HG02571 (cell line): ENCODE measurements at regions not wholly inside any gene's neighbourhood (a gene's known extent, or its start where the extent isn't known, plus 50 kb on each side); places are given as distances from the start of the nearest gene placed in this dataset.

Source experiments
- ATAC-seq: cut with Tn5 transposase; IDR thresholded peaks from one replicate; pipeline ENCODE4 v1.9.1; 2021; ENCODE audit warnings: mild to moderate bottlenecking, moderate library complexity; ENCODE audit not compliant: unreplicated experiment

- ATAC-seq, result no peak
These were observed 226.2 kb upstream of the ARGLU1 start for GRCh38 chr13:106794117-106794516.

GRCh38 chr13:106789911-106790310 is 222.0 kb upstream of the ARGLU1 start:
- ATAC-seq, result no peak

- ATAC-seq, result no peak
These were observed 218.1 kb upstream of the ARGLU1 start for GRCh38 chr13:106786006-106786563.

GRCh38 chr13:106774621-106775020 is 206.7 kb upstream of the ARGLU1 start:
- no peak for ATAC-seq

GRCh38 chr13:106772006-106772601 is 204.2 kb upstream of the ARGLU1 start:
- ATAC-seq, result no peak

GRCh38 chr13:106768991-106769390 is 201.1 kb upstream of the ARGLU1 start:
- no peak for ATAC-seq

GRCh38 chr13:106762708-106763107 is 194.8 kb upstream of the ARGLU1 start:
- ATAC-seq, result no peak

GRCh38 chr13:106756446-106756845 is 188.5 kb upstream of the ARGLU1 start:
- no peak for ATAC-seq

- no peak for ATAC-seq
These were observed 187.6 kb upstream of the ARGLU1 start for GRCh38 chr13:106755542-106755941.

GRCh38 chr13:106753251-106753650 is 185.3 kb upstream of the ARGLU1 start:
- ATAC-seq, result no peak

- no peak for ATAC-seq
These were observed 184.7 kb upstream of the ARGLU1 start for GRCh38 chr13:106752584-106753170.

- no peak for ATAC-seq
These were observed 180.8 kb upstream of the ARGLU1 start for GRCh38 chr13:106748785-106749184.

GRCh38 chr13:106744516-106744915 is 176.6 kb upstream of the ARGLU1 start:
- ATAC-seq, result no peak

- ATAC-seq, result no peak
These were observed 170.3 kb upstream of the ARGLU1 start for GRCh38 chr13:106738186-106738678.

GRCh38 chr13:106736941-106737340 is 169.0 kb upstream of the ARGLU1 start:
- ATAC-seq, result no peak

GRCh38 chr13:106734198-106734597 is 166.3 kb upstream of the ARGLU1 start:
- ATAC-seq, result no peak

- ATAC-seq, result no peak
These were observed 155.1 kb upstream of the ARGLU1 start for GRCh38 chr13:106723036-106723435.

- no peak for ATAC-seq
These were observed 154.7 kb upstream of the ARGLU1 start for GRCh38 chr13:106722620-106723019.

- ATAC-seq, result no peak
These were observed 153.7 kb upstream of the ARGLU1 start for GRCh38 chr13:106721599-106721998.

- ATAC-seq, result no peak
These were observed 146.5 kb upstream of the ARGLU1 start for GRCh38 chr13:106714271-106714982.

- no peak for ATAC-seq
These were observed 144.4 kb upstream of the ARGLU1 start for GRCh38 chr13:106712381-106712780.

- no peak for ATAC-seq
These were observed 142.3 kb upstream of the ARGLU1 start for GRCh38 chr13:106710266-106710665.
